Amygdala (tissue), 56 donors: ENCODE measurements at regions not wholly inside any gene's neighbourhood (a gene's known extent, or its start where the extent isn't known, plus 50 kb on each side); places are given as distances from the start of the nearest gene placed in this dataset.
A peak's percentile ranks its signal among the peaks of the same experiment; 100 is the strongest.

Source experiments
- DNase-seq, 56 donors: peaks; one replicate each; lab custom pipeline; 2025; lab: John Stamatoyannopoulos, UW

DNA sequence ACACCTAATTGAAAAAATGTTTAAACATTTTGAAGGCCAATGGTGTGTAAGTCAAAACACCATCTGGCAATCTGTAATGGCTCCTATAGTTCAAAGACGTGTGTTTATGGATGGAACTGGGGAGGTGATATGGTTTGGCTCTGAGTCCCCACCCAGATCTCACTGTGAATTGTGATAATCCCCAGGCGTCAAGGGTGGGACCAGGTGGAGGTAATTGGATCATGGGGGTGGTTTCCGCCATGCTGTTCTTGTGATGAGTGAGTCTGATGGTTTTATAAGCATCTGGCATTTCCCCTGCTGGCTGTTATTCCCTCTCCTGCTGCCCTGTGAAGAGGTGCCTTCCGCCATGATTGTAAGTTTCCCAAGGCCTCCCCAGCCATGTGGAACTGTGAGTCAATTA lies 52.2 kb downstream of the ADRA2C start:
- no peak for DNase-seq

DNA sequence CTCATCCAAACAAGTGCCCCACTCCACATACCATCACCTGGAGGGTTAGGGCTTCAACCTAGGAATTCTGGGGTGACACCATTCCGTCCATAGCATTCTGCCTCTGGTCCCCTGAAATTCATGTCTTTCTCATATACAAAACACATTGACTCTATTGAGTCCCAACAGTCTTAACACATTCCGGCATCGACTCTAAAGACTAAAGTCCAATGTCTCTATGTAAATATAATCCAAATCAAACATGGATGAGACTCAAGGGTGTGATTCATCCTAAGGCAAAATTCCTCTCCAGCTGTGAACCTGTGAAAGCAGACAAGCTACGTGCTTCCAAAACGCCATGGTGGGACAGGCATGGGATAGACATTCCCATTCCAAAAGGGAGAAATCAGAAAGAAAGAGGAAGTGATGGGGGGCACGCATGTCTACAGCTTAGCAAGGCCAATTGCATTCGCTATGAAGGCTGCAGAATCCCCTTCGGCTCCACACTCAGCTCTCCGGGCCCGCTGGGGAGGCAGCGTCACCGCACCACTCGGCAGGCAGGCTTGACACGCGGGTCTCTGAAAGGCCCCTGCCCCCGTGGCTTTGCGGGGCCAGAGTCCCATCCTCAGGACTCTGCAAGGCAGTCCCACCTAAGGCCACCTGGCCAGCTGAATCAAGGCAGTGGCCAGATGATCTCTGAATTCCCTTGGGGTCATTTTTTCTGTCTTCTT lies 53.2 kb downstream of the ADRA2C start:
- DNase-seq = no peak

DNA sequence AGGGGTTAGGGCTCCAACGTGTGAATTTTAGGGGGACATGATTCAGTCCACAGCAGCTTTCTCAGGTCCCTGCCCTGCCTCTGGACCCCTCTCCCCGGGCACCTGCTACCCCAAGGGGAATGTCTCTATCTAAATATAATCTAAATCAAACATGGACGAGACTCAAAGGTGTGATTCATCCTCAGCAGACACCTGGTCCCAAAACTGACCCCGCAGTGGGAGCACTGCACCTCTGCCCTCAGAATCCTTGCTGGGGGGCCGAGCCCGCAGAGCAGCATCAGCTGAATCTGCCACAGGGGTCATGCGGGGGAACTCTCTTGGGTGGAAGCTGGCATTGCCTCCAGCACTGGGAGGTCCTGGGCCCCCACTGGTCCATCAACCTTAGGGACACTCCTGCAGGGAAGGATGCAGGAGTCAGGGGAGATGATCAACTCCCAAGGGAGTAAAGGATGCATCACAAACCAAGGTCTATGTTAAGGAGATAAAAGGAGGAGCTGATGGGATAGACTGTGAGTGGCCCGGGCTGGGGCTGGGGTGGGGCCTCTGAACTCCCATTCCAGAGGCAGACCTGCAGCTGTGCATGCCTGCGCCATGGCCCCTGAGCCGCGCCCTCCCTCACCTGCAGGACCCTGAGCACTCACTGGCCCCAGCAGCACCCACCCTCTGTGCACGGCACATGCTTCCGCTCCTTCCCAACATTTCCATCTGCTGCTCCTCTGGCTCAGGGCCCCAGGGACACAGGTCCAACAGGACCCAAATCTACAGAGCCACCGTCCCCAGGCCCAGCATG lies 54.0 kb downstream of the ADRA2C start:
- DNase-seq = no peak

DNA sequence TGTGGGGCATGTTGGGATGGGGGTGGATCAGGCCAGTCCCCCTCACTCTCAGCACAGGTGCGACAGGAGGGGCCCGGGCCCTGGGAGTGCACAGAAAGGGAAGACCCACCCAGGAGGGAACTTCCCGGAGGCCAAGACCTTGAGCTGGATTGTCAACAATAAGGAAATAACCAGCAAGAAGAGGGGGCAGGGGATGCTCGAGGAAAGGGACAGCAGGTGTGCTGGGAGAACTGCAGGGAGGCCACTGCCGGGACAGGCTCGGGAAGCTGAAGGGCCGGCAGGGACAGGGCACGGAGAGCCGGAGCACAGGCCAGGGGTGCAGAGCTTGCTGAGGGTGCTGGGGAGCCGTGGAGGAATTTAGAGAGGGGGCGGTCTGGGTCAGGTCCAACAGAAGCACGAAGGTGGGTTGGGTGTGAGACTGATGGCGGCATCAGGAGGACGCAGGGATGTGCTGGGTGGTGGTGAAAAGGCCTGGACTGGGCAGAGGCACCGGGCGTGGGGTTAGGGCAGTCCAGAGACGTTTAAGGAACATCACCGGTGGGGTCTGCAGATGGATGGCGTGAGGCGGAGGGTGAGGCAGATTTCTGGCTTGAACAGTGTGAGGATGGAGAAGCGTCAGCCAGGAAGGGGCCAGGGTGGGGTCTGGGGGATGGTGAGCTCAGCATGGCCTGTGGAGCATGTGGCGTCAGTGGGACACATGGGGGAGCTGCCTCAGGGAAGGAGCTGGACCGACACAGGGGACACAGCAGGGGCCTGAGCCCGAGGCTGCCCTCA lies 54.8 kb downstream of the ADRA2C start:
- DNase-seq = no peak

DNA sequence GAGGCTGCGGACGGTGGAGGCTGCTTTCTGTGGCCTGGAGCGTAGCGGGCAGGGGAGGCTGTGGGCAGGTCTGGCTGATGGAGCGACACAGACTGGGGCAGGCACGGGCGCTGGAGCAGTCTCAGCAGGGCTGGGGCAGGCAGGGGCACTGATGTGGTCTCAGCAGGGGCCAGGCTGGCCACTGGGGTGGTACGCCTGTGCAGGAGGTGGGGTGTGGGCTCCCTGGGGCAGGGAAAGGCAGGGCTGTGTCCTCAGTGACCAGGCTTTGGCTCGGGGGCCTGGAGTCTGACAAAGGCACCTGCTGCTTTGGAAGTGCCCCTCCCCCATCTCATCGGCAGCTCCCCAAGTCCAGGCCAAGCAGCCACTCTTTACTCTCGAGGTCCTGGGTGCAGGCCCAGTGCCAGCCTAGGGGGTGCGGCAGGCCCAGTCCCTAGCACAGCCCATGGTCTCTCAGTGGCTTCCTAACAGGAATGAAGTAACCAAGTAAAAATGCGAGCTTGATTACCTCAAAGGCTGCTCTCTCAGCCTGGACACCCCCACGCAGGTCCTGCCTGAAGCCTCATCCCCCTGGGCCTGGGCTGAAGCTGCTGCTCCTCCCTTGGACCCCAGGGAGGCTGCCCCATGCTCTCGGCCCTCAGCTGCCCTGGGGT lies 55.5 kb downstream of the ADRA2C start:
- DNase-seq = no peak

DNA sequence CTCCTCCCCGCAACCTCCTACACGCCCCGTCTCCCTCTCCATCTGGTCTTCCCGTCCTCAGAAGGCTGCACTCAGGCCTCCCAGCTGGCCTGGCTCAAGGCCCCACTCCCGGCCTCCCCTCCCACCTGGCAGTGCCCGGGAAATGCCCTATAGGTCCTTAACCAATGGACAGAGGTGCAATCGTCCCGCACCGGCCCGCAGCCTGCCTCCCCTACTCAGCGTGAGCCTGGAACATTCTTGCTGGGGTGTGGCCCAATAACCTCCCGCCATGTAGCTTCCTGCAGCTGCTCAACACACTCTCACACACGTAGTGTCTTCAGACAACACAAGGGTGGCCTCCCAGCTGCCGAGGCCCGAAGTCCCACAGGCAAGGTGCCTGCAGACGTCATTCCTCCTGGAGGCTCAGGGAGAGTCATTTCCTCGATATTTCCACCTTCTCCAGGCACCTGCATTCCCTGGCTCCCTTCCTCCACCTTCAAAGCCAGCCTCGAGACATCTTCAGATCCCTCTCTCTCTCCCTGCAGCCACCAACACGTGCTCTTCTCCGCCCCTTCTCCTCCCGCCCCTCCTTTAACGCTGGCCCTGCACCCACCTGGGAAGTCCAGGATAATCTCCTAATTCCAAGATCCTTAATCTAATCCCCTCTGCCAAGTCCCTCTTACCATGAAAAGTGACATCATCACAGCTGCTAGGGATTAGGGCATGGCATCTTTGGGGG lies 56.2 kb downstream of the ADRA2C start:
- no peak for DNase-seq

DNA sequence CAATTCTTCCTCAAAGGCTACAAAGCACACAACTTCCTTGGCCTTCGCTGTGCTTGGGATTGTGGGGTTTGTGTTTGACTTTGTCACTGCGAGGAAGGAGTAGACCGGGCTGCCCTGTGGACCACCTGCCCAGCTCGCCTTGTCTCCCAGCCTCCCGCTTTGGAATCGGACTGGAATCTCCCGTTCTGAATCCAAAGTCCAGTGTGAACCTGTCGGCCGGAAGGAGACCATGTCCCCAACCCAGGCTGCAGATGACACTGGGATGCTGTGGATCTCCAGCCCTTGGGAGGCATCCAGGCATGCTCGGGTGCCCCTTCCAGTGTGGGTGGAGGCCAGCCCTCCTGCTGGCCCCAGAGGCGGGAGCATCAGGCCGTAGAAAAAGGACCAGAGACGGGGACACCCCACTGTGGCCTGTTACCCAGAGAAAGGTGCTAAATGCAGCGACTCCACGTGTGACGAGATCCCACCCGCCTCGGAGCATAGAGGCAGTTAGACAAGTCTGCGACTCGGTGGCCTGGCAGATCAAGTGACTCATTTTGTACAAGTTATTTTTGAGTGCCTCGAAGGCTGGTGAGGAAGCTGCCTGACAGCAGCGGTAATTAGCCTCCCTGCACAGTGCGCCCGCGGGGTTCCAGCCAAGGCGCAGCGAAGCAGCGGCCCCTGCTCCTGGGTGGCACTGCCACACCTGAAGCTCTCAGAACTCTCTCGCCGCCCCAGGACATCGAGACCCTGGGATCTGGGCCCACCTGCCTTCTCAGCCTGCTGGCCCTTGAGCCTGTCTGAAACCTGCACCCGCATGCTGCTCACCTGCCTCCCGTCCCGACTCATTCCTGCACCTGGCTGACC lies 57.5 kb downstream of the ADRA2C start:
- peak in 2 of 56 donors; percentile 1 to 11 for DNase-seq

DNA sequence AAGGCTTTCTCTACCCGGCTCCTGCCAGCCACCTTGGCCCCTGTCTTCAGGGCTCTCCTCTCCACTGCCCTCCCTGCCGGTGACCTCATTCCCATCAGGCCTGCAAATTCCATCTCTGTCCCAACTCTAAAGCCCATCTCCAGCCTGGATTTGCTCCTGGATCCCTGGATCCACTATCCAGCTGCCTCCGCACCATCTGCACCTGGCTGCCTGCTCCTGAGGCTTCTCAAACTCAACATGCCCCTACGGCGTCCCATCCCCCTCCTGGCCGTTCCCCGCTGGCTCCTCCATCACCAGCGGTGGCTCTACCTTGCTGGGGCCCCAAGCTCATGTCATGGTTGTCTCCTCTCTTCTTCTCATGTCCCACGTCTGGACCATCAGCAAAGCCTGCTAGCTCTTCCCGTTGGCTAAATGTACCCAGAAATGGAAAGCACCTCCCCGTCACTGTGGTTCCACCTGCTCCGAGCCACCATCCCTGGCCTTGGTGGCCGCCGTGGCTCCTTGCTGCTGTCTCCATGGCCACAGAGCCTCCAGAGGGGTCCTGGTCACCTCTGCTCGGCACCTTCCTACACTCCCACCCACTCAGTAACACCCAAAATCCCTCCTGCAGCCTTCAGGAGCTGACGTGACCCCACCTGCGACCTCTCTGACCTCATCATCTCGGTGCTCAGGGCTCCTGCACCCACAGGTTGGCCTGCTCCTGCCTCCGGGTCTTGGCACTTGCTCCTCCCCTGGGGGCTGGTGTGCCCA lies 58.5 kb downstream of the ADRA2C start:
- DNase-seq = no peak

DNA sequence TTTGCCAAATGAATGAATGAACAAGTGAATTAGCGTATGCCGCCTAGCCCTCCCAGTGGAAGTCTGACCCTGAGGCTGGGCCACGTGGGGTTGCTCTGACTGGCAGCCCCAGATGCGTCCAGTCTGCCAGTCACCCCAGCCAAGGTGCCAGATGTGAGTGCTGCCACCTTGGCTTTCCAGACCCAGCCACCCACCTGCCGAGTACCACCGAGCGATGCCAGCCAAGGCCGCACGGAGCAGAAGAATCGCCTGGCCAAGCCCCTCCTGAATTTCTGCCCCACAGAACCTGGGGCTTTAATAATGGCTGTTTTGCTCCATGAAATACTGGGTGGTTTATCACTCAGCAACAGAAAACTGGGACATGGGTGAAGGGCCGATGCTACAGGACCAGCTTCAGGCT lies 59.3 kb downstream of the ADRA2C start:
- no peak for DNase-seq

DNA sequence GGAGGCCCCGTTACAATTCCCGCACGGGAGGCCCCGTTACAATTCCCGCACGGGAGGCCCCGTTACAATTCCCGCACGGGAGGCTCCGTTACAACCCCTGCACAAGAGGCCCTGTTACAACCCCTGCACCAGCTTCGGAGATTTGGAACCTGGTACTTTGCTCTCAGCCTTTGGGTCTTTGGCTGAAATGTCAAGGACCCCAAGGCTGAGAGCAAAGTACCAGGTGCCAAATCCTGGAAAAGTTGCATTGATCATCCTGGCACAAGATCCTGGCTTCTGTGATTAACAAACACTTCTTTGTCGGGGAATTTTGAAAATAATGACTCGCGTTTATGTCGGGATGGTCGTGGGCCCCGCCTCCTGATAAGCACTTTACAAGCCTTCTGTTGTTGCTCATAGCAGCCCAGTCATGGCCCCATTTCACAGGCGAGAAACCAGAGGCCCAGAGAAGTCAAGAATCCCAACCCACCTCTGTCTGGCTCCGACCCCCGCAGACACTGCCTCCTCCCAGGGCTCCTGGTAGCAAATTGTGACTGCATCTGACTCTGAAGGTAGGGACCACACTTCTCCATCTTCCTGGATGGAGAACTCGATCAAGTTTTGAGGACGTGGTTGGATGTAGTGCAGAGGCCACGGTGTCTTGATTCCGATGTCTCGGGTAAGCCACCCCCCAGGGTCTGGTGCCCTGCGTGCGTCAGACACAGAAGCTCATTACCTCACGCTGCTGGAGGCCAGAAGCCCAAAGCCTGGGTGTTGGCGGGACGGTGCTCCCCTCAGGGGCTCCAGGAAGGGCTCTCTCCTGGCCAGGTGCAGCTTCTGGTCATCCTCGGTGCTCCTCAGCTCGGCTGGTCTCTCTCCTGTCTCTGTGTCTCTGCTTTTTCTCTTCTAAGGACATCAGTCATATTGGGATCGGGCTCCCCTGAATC lies 60.3 kb downstream of the ADRA2C start:
- DNase-seq = no peak

DNA sequence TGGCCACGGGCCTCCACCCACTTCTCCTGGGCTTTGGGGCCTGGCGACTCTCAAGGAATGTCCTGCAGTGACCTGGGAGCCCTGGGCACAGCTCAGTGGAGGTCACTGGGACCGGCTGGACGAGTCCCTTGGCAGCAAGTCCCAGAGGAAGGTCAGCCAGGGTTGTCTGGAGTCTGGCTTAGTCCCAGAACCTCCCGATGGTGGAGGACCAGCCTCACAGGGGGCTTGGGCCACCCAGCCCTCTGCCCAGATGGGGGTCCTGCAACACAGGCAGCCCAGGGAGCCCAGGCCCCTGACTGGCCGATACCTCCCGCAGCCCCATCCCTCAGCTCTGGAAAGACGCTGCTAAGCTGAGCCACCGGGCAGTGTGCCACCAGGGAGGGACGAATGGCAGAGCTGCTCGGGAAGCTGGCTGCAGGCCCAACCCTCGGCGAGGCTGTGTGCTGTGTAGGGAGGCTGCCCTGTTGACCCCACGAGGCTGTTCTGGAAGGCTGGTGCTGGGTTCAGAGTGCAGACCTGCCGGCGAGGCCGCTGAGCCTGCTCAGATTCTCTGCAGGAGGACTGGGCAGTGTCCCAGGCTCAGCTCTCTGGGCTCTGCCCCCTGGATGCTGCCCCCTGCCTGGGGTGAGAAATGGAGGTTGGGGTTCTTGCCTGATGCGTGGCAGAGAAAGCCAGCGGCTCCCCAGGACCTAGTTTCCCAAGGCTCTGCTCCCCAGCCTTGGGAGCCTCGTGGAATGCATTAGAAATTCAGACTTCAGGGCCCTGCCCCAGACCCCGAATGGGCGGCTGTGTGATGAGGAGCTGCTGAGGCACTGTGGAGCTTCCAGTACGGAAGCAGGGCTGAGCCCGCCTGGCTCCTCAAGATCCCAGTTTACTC lies 61.7 kb downstream of the ADRA2C start:
- DNase-seq = peak in 51 of 56 donors; percentile 7 to 83 (median 53)

DNA sequence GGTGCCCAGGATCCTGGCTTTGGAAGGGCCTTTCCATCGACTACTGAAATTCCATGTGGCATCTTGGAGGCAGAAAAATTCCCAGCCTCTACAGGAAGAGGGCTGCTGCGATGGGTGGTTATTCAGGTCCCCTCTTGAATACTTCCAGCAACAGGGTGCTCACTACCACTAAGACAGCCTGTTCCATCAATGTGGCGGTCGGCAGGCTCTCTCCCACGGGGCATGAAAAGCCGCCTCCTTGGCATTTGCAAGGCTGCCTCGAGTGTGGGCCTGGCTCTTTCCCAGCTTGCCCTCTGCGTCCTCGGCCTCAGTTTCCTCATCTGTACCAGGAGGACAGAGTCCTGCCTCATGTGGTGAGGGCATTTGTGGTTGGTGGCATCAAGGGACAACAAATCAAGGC lies 62.4 kb downstream of the ADRA2C start:
- DNase-seq = no peak

DNA sequence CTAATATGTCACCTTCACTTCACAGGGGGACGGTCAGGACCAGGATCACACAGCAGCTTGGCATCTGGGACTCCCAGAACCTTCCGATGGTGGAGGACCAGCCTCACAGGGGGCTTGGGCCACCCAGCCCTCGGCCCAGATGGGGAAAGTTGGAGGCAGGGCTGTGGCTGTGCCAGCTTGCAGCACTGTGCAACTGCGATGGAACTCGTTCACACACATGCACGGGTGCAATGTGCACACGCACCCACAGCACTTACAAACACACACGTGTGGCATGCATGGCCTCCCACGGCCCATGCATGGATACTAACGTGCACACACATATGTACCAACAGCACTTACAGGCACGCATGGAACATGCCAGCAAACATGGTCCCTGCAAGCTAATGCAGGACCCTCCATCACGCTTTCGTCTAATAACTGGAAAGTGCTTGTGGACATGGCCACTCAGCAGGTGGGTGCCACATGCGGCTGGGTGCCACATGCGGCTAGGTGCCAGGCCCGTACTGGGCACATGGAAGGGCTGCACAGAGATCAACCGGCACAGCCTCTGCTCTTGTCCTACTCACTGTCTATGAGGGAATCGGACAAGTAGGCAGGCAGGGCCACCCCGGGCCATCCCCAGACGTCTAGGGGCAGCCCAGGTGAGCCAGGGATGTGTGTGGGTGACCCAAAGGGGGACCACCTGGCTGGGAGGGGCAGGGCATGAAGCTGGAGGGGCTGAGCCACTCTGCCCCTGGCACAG lies 63.2 kb downstream of the ADRA2C start:
- DNase-seq = no peak

DNA sequence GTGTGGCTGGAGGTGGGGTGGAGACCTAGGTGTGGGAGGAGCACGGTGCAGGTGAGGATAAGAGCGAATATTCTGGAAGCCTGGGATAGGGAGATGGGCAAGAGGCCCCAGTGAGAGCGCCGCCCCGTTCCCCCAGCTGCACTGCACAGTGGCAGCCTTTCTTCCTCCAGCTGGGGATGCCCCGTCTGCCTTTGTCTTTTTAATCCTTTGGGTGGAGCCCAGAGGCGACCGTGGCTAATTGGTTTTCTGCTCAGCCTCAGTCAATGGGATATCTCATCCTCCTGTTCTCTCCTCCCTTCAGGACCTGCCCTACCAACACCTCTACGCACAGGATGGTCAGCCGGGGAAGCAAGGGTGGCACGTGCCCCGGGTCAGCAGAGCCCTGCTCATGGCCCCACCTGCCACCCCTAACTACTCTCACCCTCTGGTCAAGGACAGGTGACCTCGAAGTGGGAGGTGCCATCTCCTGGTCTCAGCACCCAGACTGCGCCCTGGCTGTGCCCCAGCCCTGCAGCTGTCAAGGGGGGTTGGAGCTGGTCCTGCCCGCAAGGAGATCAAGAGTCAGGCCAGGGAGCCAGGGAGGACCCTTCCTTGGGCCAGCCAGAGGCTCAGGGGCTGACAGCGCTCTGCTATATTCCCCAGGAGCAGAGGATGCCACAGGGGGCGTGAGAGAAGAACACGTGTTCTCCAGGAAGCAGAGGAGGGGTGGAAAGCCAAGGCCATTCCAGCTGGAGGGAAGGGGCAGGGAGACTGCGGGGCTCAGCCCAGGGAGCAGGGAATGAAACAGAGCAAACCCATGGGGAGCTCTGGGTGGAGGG lies 64.0 kb downstream of the ADRA2C start:
- DNase-seq = peak in 1 of 56 donors; percentile 1
